Progenitor cell of endocrine pancreas (in vitro differentiated cells): ENCODE measurements at regions not wholly inside any gene's neighbourhood (a gene's known extent, or its start where the extent isn't known, plus 50 kb on each side); places are given as distances from the start of the nearest gene placed in this dataset.

Experiments
- DNase-seq: peaks from one replicate; pipeline ENCODE4 v3.0.0; 2021; ENCODE audit warnings: low spot score; ENCODE audit not compliant: unreplicated experiment
- H3K27ac Mint-ChIP-seq: 2 replicates; pipeline ENCODE4 v1.8.0; 2021; ENCODE audit warnings: mild to moderate bottlenecking, moderate library complexity, mixed read lengths
- H3K27me3 Mint-ChIP-seq: 2 replicates; pipeline ENCODE4 v1.8.0; 2021; ENCODE audit warnings: mixed read lengths
- H3K36me3 Mint-ChIP-seq: 2 replicates; pipeline ENCODE4 v1.8.0; 2022; ENCODE audit warnings: mixed read lengths; ENCODE audit not compliant: insufficient read depth
- H3K4me1 Mint-ChIP-seq: 2 replicates; pipeline ENCODE4 v1.8.0; 2021; ENCODE audit warnings: low read depth, mixed read lengths
- H3K4me3 Mint-ChIP-seq: 2 replicates; pipeline ENCODE4 v1.8.0; 2021; ENCODE audit warnings: low read depth, mild to moderate bottlenecking, moderate library complexity, mixed read lengths
- H3K9me3 Mint-ChIP-seq: 2 replicates; pipeline ENCODE4 v1.8.0; 2021; ENCODE audit warnings: low read depth, mixed read lengths
- CTCF ChIP-seq: fragments of 200-600 bp; sonication (generic); IDR thresholded peaks from one replicate; pipeline ENCODE4 v1.5.0; 2021; ENCODE audit warnings: antibody characterized with exemption, mild to moderate bottlenecking; ENCODE audit not compliant: unreplicated experiment

GRCh38 chr11:87966694-87967093 lies 208.5 kb downstream of the RAB38 start:
- Mint-ChIP-seq H3K9me3 (no peaks in the 10 kb centered on the region), H3K27ac (no peak overlapping the region), H3K4me3 (no peak overlapping the region), H3K4me1 (peaks cover 5% of the 10 kb centered on the region), H3K27me3 (no peaks in the 10 kb centered on the region), H3K36me3 (no peaks in the 10 kb centered on the region)
- DNase-seq: no peak
- no peak for TF ChIP-seq CTCF

- no peak for DNase-seq
- H3K9me3 Mint-ChIP-seq: no peaks in the 10 kb centered on the region
- TF ChIP-seq CTCF: no peak
- H3K4me1 Mint-ChIP-seq: peaks cover 4% of the 10 kb centered on the region
- H3K4me3 Mint-ChIP-seq: no peak overlapping the region
- no peaks in the 10 kb centered on the region for H3K27me3 Mint-ChIP-seq
- no peak overlapping the region for H3K27ac Mint-ChIP-seq
- H3K36me3 Mint-ChIP-seq: no peaks in the 10 kb centered on the region
Measured at GRCh38 chr11:87966216-87966615, 209.0 kb downstream of the RAB38 start.

GRCh38 chr11:87961606-87962005 lies 213.6 kb downstream of the RAB38 start:
- no peaks in the 10 kb centered on the region for H3K36me3 Mint-ChIP-seq
- no peak overlapping the region for H3K27ac Mint-ChIP-seq
- no peak for DNase-seq
- H3K4me1 Mint-ChIP-seq: no peaks in the 10 kb centered on the region
- no peak overlapping the region for H3K4me3 Mint-ChIP-seq
- no peaks in the 10 kb centered on the region for H3K9me3 Mint-ChIP-seq
- no peak for TF ChIP-seq CTCF
- no peaks in the 10 kb centered on the region for H3K27me3 Mint-ChIP-seq

GRCh38 chr11:87957961-87958360 lies 217.3 kb downstream of the RAB38 start:
- Mint-ChIP-seq H3K9me3 (no peaks in the 10 kb centered on the region), H3K4me3 (no peak overlapping the region)

GRCh38 chr11:87954476-87954875 lies 220.8 kb downstream of the RAB38 start:
- no peak for DNase-seq
- H3K27ac Mint-ChIP-seq: no peak overlapping the region
- no peak overlapping the region for H3K4me3 Mint-ChIP-seq
- peaks cover 7% of the 10 kb centered on the region for H3K9me3 Mint-ChIP-seq
- no peaks in the 10 kb centered on the region for H3K4me1 Mint-ChIP-seq
- no peak for TF ChIP-seq CTCF
- no peaks in the 10 kb centered on the region for H3K36me3 Mint-ChIP-seq
- no peaks in the 10 kb centered on the region for H3K27me3 Mint-ChIP-seq

More at GRCh38 chr11:87957961-87958360, 217.3 kb downstream of the RAB38 start:
- TF ChIP-seq CTCF: no peak
- Mint-ChIP-seq H3K27ac (no peak overlapping the region), H3K4me1 (no peaks in the 10 kb centered on the region), H3K27me3 (no peaks in the 10 kb centered on the region), H3K36me3 (no peaks in the 10 kb centered on the region)
- DNase-seq: no peak
